GM19438 (cell line): ENCODE measurements at regions not wholly inside any gene's neighbourhood (a gene's known extent, or its start where the extent isn't known, plus 50 kb on each side); places are given as distances from the start of the nearest gene placed in this dataset.

ENCODE experiments used
- ATAC-seq: cut with Tn5 transposase; IDR thresholded peaks from one replicate; pipeline ENCODE4 v1.9.1; 2021; ENCODE audit warnings: low read depth; ENCODE audit not compliant: unreplicated experiment

GRCh38 chr3:3579658-3580057 lies 219.6 kb upstream of the LRRN1 start:
- ATAC-seq, result no peak

DNA sequence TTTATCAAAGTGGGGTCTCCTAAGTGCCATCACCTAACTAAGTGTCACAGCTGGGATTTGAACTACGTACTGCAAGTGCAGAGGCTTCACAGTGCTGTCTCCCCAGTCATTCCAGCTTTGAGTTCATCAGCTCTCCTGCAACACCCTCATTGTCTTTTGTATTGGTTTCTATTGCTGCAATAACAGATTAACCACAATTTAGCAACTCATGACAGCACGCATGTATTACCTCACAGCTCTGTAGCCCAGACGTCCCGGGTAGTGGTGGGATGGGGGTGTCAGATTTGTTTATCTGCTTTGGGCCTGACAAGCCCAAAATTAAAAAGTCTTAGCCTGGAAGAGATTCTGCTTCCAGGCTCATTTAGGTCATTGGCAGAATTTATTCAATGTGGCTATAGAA lies 220.5 kb upstream of the LRRN1 start:
- ATAC-seq, result no peak

GRCh38 chr3:3577823-3578222 lies 221.4 kb upstream of the LRRN1 start:
- ATAC-seq, result no peak

- no peak for ATAC-seq
These were observed 225.9 kb upstream of the LRRN1 start for GRCh38 chr3:3573341-3573740.

DNA sequence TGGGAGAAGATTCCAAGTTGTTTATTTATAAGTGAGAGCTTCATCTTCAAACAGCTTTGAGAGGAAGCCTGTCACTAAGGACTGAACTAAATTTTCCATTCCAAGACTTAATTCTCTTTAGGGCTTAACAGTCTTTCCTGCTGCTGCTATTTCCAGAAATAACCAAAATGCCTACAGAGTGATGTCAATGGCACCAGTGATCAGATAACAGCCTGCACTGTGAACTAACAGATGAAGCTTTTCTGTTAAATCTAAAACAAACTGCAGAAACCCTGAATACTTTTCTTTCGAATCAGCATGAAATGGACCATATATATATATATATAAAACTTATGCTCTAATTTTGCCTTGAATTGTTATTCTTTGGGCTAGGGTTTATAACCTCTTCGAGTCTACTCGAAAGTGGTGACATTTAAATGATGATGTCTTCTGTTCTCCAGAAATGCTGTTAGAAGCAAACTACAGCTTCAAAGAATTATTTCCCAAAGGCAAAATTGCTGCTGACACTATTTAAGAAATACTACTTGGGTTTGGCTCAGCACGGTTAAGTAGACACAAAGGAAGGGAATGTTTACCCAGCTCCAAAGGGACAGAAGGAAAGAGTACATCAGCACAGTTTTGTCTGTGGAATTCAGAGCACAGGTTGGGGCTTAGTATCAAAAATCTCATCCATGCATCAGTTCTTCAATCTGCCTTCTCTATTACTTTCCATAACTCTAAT lies 238.5 kb upstream of the LRRN1 start:
- no peak for ATAC-seq

- ATAC-seq, result no peak
These were observed 239.4 kb upstream of the LRRN1 start for GRCh38 chr3:3559786-3560185.

DNA sequence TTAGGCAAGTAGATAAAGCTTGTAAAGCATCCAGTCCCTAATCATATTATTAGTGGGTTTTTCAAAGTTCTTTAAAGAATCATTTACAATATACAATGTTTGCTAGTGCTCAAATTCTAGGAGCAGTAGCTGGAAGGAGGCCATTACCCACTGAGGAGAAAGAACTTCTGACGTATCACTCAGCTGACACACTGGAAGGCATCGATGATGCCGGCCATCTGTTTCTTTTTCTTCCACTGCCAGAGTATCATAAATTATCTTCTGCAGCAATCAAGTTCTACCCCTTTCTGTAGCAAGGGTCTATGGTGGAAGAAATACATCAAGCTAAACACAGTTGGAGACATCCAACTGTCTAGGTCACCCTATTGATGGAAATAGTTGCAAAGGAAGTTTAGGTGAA lies 243.2 kb upstream of the LRRN1 start:
- no peak for ATAC-seq

GRCh38 chr3:3553236-3553635 lies 246.0 kb upstream of the LRRN1 start:
- ATAC-seq, result no peak

DNA sequence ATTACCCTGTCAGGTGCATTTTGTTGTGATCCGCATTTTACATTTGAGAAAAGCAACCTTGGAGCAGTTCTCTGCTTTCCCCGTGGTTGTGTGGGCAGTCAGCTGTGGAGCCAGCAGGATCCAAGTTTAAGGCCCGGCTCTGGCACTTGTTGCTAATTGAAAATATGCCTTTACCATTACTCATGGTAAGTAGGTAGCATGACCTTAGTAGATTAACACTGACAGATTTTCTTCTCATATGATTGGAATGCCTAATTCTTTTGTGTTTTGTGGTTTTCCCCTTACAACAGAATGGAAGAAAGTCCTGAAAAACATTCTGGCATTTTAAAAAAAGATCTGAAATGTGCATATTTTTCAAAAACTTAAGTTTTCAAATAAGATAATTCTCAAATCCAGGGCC lies 246.5 kb upstream of the LRRN1 start:
- no peak for ATAC-seq

DNA sequence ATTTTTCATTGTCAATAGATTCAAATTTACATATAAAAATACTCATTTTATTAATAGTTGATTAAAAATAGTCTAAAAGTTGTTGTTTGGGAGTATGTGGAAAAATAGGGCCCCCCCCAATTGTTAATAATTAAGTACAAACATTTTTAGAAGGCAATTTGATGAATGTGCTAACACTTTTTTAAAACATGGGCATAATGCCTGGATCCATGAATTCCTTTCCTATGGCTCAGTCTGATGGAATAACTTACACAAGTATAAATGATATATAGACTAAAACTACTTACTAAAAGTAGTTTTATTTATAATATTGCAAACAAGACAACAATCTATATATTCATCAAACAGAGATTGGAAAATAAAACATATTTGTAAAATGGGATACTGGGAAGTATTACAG lies 247.2 kb upstream of the LRRN1 start:
- ATAC-seq, result no peak

DNA sequence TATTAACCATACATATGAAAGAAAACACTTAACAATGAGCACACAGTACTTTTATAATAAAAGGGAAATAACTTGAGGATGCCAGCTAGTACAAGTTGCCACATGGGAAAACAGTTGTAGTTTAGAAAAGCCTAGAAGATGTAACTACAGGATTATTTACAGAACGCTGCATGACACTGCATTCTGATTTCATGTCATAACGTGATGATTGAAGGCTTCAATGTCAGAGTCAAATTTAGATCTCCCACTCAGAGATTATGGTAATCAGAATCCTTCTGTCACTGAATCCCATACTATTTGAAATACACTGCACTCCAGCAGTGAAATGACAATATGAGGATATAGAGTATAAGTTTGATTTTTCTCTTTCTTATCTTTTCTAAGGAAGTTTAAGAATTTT lies 253.9 kb upstream of the LRRN1 start:
- ATAC-seq, result no peak

- no peak for ATAC-seq
These were observed 260.8 kb upstream of the LRRN1 start for GRCh38 chr3:3538451-3538850.

GRCh38 chr3:3532508-3532907 lies 266.7 kb upstream of the LRRN1 start:
- ATAC-seq, result no peak

DNA sequence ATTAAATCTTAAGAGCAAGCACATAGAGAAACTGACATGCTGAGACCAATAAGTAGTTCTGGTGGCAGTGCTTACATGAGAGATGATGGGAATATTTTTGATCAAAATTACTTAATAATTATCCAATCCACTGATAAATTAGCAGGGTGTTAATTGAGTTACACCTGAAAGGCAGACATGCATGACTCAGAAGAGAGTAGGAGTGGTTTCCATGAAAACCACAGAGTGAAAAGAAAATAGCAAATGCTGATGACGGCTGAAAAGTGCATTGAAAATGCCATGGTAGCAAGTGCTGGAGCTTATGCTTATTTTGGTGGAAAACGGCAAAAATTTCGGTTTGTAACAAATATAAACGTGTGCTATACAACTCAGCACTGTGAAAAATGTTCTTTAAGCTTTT lies 267.8 kb upstream of the LRRN1 start:
- ATAC-seq, result no peak

DNA sequence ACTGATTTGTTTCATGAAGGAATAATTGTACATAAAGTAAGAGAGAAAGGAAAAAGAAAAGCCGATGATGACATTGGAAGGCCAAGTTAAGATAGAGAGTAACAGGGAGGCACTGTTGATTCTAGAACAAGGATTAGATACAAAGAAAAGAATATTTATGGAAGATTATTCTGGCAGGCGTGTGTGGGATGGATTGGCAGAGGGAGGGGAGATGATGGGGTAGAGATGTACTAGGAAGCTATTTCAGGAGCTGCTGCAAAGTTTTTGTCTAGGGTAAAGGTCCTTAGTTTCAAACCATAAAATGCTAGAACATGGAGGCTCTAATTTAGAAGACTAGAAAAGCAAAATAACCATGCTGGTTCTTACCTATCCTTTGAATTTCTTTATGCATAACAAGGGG lies 280.0 kb upstream of the LRRN1 start:
- no peak for ATAC-seq

DNA sequence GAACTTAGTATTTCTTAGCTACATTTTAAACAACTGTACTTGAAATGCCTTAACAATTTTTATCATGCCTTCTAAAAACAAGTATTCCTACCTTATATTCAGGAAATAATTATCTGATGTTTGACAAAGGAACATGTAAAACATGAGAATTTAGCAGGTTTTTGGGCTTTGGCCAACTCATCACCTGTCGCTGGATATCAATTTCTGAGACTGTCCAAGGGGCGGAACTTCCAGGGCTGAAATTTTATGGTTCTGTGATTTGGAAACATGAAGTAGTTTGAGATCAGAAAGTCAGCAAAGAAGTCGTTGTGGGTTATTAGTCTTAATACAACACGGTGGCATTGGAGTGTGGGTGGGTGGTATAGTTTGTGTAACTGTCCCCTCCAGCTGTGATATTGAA lies 282.2 kb upstream of the LRRN1 start:
- no peak for ATAC-seq

- ATAC-seq, result no peak
These were observed 282.8 kb upstream of the LRRN1 start for GRCh38 chr3:3516384-3516783.

DNA sequence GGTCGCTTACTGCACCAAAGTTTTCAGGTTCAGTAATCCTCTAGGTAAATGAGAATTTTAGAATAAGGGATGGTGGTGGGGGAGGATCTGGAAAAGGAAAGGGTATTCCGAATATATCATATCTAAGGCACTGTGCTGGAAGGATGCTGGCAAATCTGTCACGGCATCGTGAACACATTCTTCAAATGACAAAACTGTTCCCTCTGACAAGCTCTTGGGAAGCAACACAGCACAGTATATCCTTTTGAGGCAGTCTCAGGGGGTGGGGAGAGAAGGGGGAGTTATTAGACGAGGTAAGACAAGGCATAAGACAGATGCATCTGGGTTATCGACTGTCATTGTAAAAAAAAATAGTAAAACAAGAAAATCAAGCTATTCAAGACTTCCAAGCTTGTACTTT lies 289.6 kb upstream of the LRRN1 start:
- ATAC-seq, result no peak

GRCh38 chr3:3504686-3505085 lies 294.5 kb upstream of the LRRN1 start:
- no peak for ATAC-seq

- no peak for ATAC-seq
These were observed 295.8 kb upstream of the LRRN1 start for GRCh38 chr3:3503411-3503810.

GRCh38 chr3:3499987-3500386 lies 299.2 kb upstream of the LRRN1 start:
- ATAC-seq, result no peak

DNA sequence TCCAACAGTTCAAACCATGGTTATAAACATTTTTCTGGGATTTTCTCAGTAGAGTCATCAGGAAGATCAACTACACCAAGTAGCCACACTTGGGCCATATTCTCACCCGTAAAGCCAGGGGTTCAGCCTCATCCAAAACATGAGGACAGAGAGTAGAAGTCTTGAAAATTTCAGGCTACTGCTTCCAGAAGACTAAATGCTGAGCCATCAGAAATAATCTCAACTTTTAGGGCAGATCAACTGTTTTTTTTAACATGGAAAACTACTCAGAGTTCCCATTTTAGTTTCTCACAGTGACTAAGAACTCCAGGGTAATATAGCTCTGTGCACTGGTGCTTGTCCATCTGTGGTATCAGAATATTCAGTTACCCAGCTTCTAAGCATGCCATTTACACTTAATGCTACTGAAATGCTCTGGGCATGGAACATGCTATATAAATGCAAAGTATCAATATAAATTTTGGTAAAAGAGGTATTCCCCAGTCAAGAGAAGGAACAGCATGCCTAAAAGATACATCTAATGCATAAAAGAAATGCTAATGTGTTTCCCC lies 300.1 kb upstream of the LRRN1 start:
- ATAC-seq, result no peak

- no peak for ATAC-seq
These were observed 303.6 kb upstream of the LRRN1 start for GRCh38 chr3:3495611-3496010.
